Spleen (tissue), 11 donors: ENCODE measurements at regions not wholly inside any gene's neighbourhood (a gene's known extent, or its start where the extent isn't known, plus 50 kb on each side); places are given as distances from the start of the nearest gene placed in this dataset.
A peak's percentile ranks its signal among the peaks of the same experiment; 100 is the strongest.

Source experiments
- DNase-seq: peaks from one replicate; pipeline ENCODE4 v3.0.0-alpha.2; 2020
- H3K27ac ChIP-seq, 8 donors: fragments of 200-600 bp; sonication (generic) in 7 of 8; 1 replicate in 4 of 8; 2 replicates in 4 of 8; pipeline versions ENCODE4 v1.5.0 to v1.8.0; 2016 to 2021; ENCODE audit warnings: inconsistent platforms in 4 of 8, mild to moderate bottlenecking in 4 of 8, moderate library complexity in 1 of 8
- H3K27me3 ChIP-seq, 7 donors: fragments of 200-600 bp; sonication (generic) in 6 of 7; replicated peaks in 1 of 7; 1 replicate in 4 of 7; 2 replicates in 3 of 7; pipeline versions ENCODE4 v1.5.0 to v1.8.0; 2016 to 2021; ENCODE audit warnings: inconsistent platforms in 3 of 7, mild to moderate bottlenecking in 1 of 7
- H3K36me3 ChIP-seq, 6 donors: fragments of 200-600 bp; sonication (generic) in 5 of 6; 1 replicate in 4 of 6; 2 replicates in 2 of 6; pipeline versions ENCODE4 v1.5.0 to v1.8.0; 2016 to 2021; ENCODE audit warnings: inconsistent platforms in 2 of 6
- H3K4me1 ChIP-seq, 6 donors: fragments of 200-600 bp; sonication (generic) in 5 of 6; 1 replicate in 3 of 6; 2 replicates in 3 of 6; pipeline versions ENCODE4 v1.5.0 to v1.8.0; 2016 to 2021; ENCODE audit warnings: inconsistent platforms in 3 of 6
- H3K4me3 ChIP-seq, 8 donors: fragments of 200-600 bp; sonication (generic) in 7 of 8; 1 replicate in 4 of 8; 2 replicates in 4 of 8; pipeline versions ENCODE4 v1.5.0 to v1.8.0; 2016 to 2021; ENCODE audit warnings: inconsistent platforms in 4 of 8, mild to moderate bottlenecking in 4 of 8, moderate library complexity in 2 of 8
- H3K9me3 ChIP-seq, 8 donors: fragments of 200-600 bp; sonication (generic) in 7 of 8; 1 replicate in 4 of 8; 2 replicates in 4 of 8; pipeline versions ENCODE4 v1.5.0 to v1.8.0; 2016 to 2021; ENCODE audit warnings: inconsistent platforms in 4 of 8
- CTCF ChIP-seq, 11 experiments: fragments of 200-600 bp in 7 of 11; fragments of 450-650 bp in 4 of 11; sonication (generic) in 4 of 11; IDR thresholded peaks in 8 of 11; conservative IDR thresholded peaks in 3 of 11; 1 replicate in 7 of 11; 2 replicates in 4 of 11; pipeline versions ENCODE4 v1.4.0 to v1.8.0; 2016 to 2021; ENCODE audit warnings: antibody characterized with exemption in 11 of 11, inconsistent platforms in 4 of 11, mild to moderate bottlenecking in 1 of 11
- POLR2A ChIP-seq, 3 donors: fragments of 450-650 bp; IDR thresholded peaks; one replicate each; pipeline ENCODE4 v1.5.1; 2017; ENCODE audit warnings: antibody characterized with exemption in 3 of 3, mild to moderate bottlenecking in 1 of 3
- POLR2AphosphoS5 ChIP-seq, 3 donors: sonication (generic); formaldehyde crosslinking; IDR thresholded peaks; one replicate each; pipeline ENCODE4 v1.5.1; 2017; ENCODE audit warnings: antibody characterized with exemption in 3 of 3
- WGBS, 5 donors: extraction: QIAGEN DNeasy Blood & Tissue Kit in 3 of 5; methylation state at CpG; one replicate each; pipeline versions ENCODE4 v1.1.5 to v1.1.7; 2013 to 2018; 5-methylcytosine and 5-hydroxymethylcytosine counted together
- intact Hi-C: fragments of 100-400 bp; cut with DNase I; formaldehyde crosslinking; loops from one replicate; pipeline ENCODE4 v1.15.0; 2023; ENCODE audit warnings: low total_unique reads
- donor health status: healthy with polysubstance abuse.
- donor health status: DM: no; HTN: no; CAD: no; lungs with moderate emphysema.
- donor health status: DM: no; HTN: no; CAD: no.
- donor health status: Bipolar disorder and iron deficiency.
- donor health status: healthy.
- donor health status: DM: no; HTN: no; CAD: no.
- donor health status: DM: yes; HTN: yes; CAD: no.

DNA sequence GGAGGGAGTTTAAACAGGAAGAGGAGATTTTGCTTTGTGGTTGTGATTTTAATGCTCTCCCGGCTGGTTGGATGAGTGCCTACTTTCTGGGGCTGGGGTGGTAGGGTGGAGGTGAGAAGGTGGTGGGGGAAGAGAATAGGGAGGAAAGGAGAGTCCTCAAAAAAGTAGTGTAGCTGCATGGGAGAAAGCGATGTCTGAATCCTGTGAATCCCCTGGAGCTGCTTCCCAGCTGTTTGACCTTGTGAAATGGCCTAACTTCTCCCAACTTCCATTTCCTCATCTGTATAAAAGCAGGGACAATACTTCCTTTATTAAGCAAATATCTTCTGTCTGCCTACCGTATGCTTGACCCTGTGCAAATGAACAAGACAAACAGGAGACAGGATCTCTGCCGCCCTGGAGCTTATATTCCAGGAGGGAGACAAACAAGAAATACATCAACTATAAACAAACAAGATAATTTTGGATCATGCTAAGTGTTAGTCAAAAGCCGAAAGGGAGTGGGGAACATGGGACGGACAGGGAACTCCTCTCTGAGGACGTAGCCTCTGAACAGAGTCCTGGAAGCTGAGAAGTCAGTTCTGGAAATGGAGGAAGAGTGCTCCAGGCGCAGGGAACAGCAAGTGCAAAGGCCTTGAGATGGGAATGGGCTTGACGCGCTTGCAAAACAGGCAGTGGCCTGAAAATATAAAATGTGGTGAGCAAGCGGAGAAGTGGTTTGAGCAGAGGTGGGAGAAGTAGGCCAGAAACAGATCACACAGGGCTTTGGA, 103.5 kb downstream of the SPRY4 start:
- Histone ChIP-seq H3K27ac (peak overlapping the region in 4 of 8 donors; percentile 19 to 46 (median 22)), H3K4me3 (no peak overlapping the region), H3K27me3 (peaks cover 0 to 19% (median 0%) of the 10 kb centered on the region in 7 donors), H3K4me1 (peaks cover 6 to 41% (median 37%) of the 10 kb centered on the region in 6 donors), H3K36me3 (no peaks in the 10 kb centered on the region), H3K9me3 (no peaks in the 10 kb centered on the region)
- no peak for DNase-seq
- WGBS, 5 donors, result 58 to 79% (median 68%) methylated on average over 11 of the region's 11 CpGs
- intact Hi-C loops, result no loop called here
- TF ChIP-seq CTCF (IDR thresholded peaks at IDR 0.05 in 8 of 11, conservative IDR thresholded peaks at IDR 0.05 in 3 of 11) (no peak), POLR2AphosphoS5 (IDR thresholded peaks at IDR 0.05) (no peak), POLR2A (IDR thresholded peaks at IDR 0.05) (no peak)

DNA sequence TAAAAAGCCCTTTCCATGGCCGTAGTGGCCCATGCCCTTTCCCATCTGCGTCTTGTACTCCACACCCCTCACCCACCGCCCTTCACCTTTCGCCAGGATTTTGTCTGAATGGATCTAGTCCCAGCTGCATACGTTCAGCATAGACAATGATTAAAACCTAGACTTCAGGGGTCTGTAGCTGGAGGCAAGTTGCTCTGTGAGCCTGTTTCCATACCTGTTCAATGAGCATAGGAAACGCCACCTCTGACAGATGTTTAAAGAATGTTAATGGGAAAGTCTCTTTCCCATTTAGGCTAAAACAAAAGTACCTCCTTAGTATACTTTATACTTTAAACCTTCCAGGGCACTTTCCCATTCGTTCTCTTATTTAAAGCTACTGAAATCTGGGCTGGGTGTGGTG, 105.7 kb downstream of the SPRY4 start:
- TF ChIP-seq POLR2AphosphoS5 (IDR thresholded peaks at IDR 0.05) (no peak), POLR2A (IDR thresholded peaks at IDR 0.05) (no peak), CTCF (IDR thresholded peaks at IDR 0.05 in 8 of 11, conservative IDR thresholded peaks at IDR 0.05 in 3 of 11) (no peak)

DNA sequence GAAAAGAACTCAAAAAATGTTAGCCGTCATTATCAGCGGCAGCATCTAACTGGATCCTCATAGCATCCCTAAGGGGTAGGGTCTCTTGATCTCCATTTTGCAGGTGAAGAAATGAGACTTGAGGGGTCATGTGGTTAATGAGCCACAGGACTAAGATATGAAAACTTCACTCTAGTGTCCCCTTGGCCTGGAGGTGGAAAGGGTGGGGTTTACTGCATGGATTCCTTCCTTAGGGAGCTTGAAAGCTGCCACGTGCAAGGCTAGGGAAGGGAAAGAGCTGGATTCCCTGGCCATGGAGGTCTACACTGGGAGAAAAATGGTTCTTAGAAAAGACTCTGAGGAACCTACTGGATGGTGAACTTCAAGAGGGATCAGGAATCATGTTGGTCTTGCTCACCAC, 107.9 kb downstream of the SPRY4 start:
- peaks cover 0 to 14% (median 0%) of the 10 kb centered on the region in 7 donors for H3K27me3 ChIP-seq
- WGBS, 5 donors, result 94 to 100% (median 99%) methylated on average over 3 of the region's 3 CpGs
- peaks cover 6 to 18% (median 15%) of the 10 kb centered on the region in 6 donors for H3K4me1 ChIP-seq
- TF ChIP-seq POLR2AphosphoS5 (IDR thresholded peaks at IDR 0.05) (no peak), CTCF (IDR thresholded peaks at IDR 0.05 in 8 of 11, conservative IDR thresholded peaks at IDR 0.05 in 3 of 11) (no peak), POLR2A (IDR thresholded peaks at IDR 0.05) (no peak)
- intact Hi-C loops, result no loop called here
- no peaks in the 10 kb centered on the region for H3K36me3 ChIP-seq
- H3K9me3 ChIP-seq, result no peaks in the 10 kb centered on the region
- DNase-seq, result no peak
- peak overlapping the region in 3 of 8 donors; percentile 3 to 62 (median 57) for H3K27ac ChIP-seq
- H3K4me3 ChIP-seq, result no peak overlapping the region

More for the DNA sequence above, 105.7 kb downstream of the SPRY4 start:
- 87 to 94% (median 92%) methylated on average over 7 of the region's 7 CpGs for WGBS, 5 donors
- Histone ChIP-seq H3K27ac (no peak overlapping the region), H3K4me1 (peaks cover 6 to 40% (median 37%) of the 10 kb centered on the region in 6 donors), H3K9me3 (no peaks in the 10 kb centered on the region), H3K4me3 (no peak overlapping the region), H3K27me3 (peaks cover 0 to 16% (median 0%) of the 10 kb centered on the region in 7 donors), H3K36me3 (no peaks in the 10 kb centered on the region)
- DNase-seq, result no peak
- intact Hi-C loops, result no loop called here

DNA sequence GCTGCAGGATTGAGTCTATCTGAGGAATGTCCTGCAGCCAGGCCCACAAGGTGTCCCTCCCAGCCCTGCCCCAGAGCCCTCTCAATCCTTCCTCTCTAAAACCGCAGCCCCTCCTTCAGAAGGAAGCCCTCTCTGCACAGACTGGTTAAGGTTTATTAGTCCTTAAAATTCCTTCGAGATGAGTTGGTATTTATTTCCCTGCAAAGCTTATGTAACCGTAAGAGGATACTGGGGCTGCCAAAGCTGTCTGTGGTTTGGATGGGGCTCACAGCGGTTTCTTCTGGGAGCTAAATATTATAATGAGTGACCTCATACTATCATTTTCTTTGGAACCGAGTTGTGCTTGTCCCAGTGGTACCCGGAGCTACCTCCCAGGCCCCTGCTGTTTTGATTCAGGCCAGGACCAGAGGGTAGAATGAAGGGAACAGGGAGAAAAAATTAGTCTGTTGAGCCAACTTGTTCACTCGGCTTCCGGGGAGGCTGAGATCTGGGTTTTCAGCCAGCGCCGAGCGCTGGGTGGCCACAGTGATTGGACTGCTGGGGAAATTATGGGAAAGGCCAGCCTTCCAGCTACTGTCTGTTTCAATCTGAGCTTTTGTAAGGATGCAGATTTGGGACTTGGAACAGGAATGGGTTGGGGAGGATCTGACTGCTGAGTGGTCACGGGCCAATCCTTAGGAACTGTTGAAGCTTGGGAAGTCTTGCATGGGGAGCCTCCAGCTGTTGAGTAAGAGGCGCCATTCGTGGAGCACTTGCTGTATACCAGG, 107.5 kb downstream of the NDFIP1 start:
- H3K27ac ChIP-seq, result peak overlapping the region in 7 of 8 donors; percentile 43 to 69 (median 53)
- H3K4me1 ChIP-seq, result peaks cover 0 to 10% (median 8%) of the 10 kb centered on the region in 6 donors
- no peak for DNase-seq
- no peaks in the 10 kb centered on the region for H3K36me3 ChIP-seq
- intact Hi-C loops, result no loop called here
- no peaks in the 10 kb centered on the region for H3K9me3 ChIP-seq
- H3K4me3 ChIP-seq, result no peak overlapping the region
- WGBS, 5 donors, result 60 to 69% (median 66%) methylated on average over 13 to 14 of the region's 14 CpGs
- peaks cover 0 to 14% (median 0%) of the 10 kb centered on the region in 7 donors for H3K27me3 ChIP-seq
- TF ChIP-seq POLR2A (IDR thresholded peaks at IDR 0.05) (no peak), POLR2AphosphoS5 (IDR thresholded peaks at IDR 0.05) (no peak), CTCF (IDR thresholded peaks at IDR 0.05 in 8 of 11, conservative IDR thresholded peaks at IDR 0.05 in 3 of 11) (no peak)
